ENCODE measurements at regions not wholly inside any gene's neighbourhood (a gene's known extent, or its start where the extent isn't known, plus 50 kb on each side); places are given as distances from the start of the nearest gene placed in this dataset.

DNA sequence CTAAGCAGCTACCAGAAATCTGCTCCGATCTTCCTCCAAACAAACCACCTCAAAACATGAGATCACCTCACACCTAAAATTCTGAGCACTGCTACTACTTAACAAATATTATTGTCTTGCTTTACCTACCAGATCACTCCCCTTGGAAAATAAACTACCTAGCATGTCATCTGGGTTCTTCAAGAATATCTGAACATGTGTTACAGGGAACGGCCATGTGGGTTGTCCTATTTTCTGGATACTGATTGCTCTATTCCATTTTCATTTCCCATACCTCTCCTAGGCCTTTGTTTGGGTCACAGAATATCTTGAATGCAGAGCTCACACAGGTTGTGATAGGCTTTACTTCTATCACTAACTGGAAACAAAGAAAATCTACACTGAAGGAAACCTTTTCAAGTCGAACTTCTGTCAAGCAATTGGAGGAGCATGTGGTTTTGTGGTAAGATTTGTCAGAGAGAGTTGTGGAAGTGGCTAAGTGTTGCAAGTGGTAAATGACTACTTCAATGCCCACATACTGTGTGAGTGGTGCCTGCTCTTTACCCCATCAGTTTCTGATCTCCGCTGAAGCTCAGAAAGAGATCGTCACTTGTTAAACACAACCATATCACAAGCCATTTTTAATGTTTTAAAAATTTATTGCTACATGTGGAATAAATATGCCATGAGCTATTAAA, 739.1 kb upstream of the ZEB2 start:
- no peak overlapping the region for H3K27ac ChIP-seq
- H3K27me3 ChIP-seq, result no peaks in the 10 kb centered on the region
- 86% methylated on average over 5 of the region's 5 CpGs for WGBS, 2 donors
- no peak for DNase-seq
- TF ChIP-seq POLR2A (IDR thresholded peaks at IDR 0.05), result no peak
- TF ChIP-seq, protein P1, sequence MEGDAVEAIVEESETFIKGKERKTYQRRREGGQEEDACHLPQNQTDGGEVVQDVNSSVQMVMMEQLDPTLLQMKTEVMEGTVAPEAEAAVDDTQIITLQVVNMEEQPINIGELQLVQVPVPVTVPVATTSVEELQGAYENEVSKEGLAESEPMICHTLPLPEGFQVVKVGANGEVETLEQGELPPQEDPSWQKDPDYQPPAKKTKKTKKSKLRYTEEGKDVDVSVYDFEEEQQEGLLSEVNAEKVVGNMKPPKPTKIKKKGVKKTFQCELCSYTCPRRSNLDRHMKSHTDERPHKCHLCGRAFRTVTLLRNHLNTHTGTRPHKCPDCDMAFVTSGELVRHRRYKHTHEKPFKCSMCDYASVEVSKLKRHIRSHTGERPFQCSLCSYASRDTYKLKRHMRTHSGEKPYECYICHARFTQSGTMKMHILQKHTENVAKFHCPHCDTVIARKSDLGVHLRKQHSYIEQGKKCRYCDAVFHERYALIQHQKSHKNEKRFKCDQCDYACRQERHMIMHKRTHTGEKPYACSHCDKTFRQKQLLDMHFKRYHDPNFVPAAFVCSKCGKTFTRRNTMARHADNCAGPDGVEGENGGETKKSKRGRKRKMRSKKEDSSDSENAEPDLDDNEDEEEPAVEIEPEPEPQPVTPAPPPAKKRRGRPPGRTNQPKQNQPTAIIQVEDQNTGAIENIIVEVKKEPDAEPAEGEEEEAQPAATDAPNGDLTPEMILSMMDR (IDR thresholded peaks at IDR 0.05), result no peak
- no peaks in the 10 kb centered on the region for H3K36me3 ChIP-seq (ENCODE audit: low read depth, missing control alignments)
- H3K4me3 ChIP-seq, result no peak overlapping the region
- no peaks in the 10 kb centered on the region for H3K4me1 ChIP-seq
- H3K9me3 ChIP-seq, result no peaks in the 10 kb centered on the region
- intact Hi-C loops (cut with DNase I; ENCODE audit: low total_unique reads), result no loop called here

DNA sequence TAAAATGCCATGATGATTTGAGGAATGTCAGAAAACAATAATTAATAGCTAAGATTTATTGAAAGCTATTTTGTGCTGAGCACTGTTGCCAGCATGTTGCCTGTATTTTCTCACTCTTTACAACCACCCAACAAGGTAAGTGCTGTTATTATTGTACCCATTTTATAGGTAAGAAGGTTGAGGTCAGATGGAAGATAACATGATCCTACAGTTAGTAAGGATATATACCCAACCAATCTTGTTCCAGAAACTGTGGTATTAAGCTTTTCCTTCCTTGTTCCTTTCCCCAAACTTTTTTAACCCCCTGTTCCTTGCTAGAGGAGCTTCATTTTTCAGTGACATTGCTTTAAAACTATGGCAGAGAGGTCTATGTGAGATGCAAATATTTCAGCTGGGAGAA, 738.0 kb upstream of the ZEB2 start:
- no peak for DNase-seq
- Histone ChIP-seq H3K36me3 (ENCODE audit: low read depth, missing control alignments) (no peaks in the 10 kb centered on the region), H3K27me3 (no peaks in the 10 kb centered on the region), H3K9me3 (no peaks in the 10 kb centered on the region), H3K27ac (no peak overlapping the region), H3K4me3 (no peak overlapping the region), H3K4me1 (no peaks in the 10 kb centered on the region)
- intact Hi-C loops (cut with DNase I; ENCODE audit: low total_unique reads), result no loop called here
- no peak for TF ChIP-seq POLR2A (IDR thresholded peaks at IDR 0.05)
- TF ChIP-seq, protein P1 (IDR thresholded peaks at IDR 0.05), result no peak

DNA sequence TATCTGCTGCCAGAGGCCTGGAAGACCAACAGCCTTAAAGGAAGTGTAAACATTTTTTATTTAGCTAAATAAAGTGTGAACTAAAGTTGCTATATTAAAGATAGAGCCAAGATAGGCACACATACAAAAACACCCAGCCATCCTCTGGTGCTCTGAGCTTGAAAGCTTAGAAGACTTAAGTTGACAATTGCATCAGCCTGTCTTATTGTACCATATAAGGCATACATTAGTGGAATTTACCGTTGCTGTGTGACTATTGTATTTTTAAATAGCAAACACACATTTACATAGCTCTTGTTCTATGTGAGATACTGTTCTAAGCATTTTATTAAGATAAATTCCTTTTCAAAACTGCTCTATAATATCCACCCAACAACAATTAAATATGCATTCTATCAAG, 736.6 kb upstream of the ZEB2 start:
- WGBS, 2 donors, result 64 to 81% methylated on average over 1 of the region's 1 CpG
- Histone ChIP-seq H3K36me3 (ENCODE audit: low read depth, missing control alignments) (no peaks in the 10 kb centered on the region), H3K4me3 (no peak overlapping the region), H3K27me3 (no peaks in the 10 kb centered on the region), H3K27ac (no peak overlapping the region), H3K9me3 (no peaks in the 10 kb centered on the region), H3K4me1 (no peaks in the 10 kb centered on the region)
- TF ChIP-seq, protein P1 (IDR thresholded peaks at IDR 0.05), result no peak
- no peak for TF ChIP-seq POLR2A (IDR thresholded peaks at IDR 0.05)
- intact Hi-C loops (cut with DNase I; ENCODE audit: low total_unique reads), result no loop called here
- DNase-seq, result no peak

DNA sequence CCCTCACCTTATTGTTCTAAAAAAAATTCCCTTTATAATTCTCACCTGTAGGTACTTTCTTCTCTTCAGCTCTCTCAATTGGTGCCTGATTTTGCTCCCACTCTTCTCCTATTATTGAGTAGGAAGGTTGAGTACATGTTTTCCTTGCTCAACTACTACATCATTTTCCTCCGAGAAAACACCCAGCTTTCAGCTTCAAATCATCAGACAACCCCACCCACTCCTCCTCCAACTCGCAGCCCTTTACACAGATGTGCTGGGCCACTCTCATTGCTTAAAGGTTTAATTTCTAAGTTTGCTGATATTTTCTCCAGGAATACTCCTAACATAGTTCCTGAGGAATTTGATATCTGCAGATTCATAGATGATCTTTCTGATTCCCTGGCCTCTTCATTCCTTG, 734.4 kb upstream of the ZEB2 start:
- 74 to 75% methylated on average over 2 of the region's 2 CpGs for WGBS, 2 donors
- intact Hi-C loops (cut with DNase I; ENCODE audit: low total_unique reads), result no loop called here
- no peak overlapping the region for H3K4me3 ChIP-seq

More for the DNA sequence above, 734.4 kb upstream of the ZEB2 start:
- no peaks in the 10 kb centered on the region for H3K4me1 ChIP-seq
- no peaks in the 10 kb centered on the region for H3K36me3 ChIP-seq (ENCODE audit: low read depth, missing control alignments)
- H3K9me3 ChIP-seq, result no peaks in the 10 kb centered on the region
- no peak overlapping the region for H3K27ac ChIP-seq
- H3K27me3 ChIP-seq, result no peaks in the 10 kb centered on the region
- DNase-seq, result no peak
- TF ChIP-seq POLR2A (IDR thresholded peaks at IDR 0.05), result no peak
- TF ChIP-seq, protein P1 (IDR thresholded peaks at IDR 0.05), result no peak

Data from testis (tissue), 2 donors.